ENCODE measurements at regions not wholly inside any gene's neighbourhood (a gene's known extent, or its start where the extent isn't known, plus 50 kb on each side); places are given as distances from the start of the nearest gene placed in this dataset.

GRCh38 chr2:198691236-198691635 lies 766.5 kb downstream of the SATB2 start:
- TF ChIP-seq CTCF (IDR thresholded peaks at IDR 0.05) (no peak), POLR2A (IDR thresholded peaks at IDR 0.05) (no peak)
